D721Med (cell line): ENCODE measurements at regions not wholly inside any gene's neighbourhood (a gene's known extent, or its start where the extent isn't known, plus 50 kb on each side); places are given as distances from the start of the nearest gene placed in this dataset.
A peak's percentile ranks its signal among the peaks of the same experiment; 100 is the strongest.

Experiments used
- DNase-seq: peaks from one replicate; pipeline ENCODE4 v3.0.0; 2011; ENCODE audit warnings: low spot score; ENCODE audit not compliant: insufficient read length
- FAIRE-seq: peaks from 2 replicates; lab custom pipeline; 2011; peaks lifted over from hg19 to GRCh38; lab: Jason Lieb, UNC
- TF ChIP-seq, protein P1 (sequence below): IDR thresholded peaks from 2 replicates; pipeline ENCODE4 v1.5.1; 2012; ENCODE audit warnings: mild to moderate bottlenecking, control low read depth; ENCODE audit not compliant: insufficient read depth; ENCODE audit errors: missing control alignments

DNA sequence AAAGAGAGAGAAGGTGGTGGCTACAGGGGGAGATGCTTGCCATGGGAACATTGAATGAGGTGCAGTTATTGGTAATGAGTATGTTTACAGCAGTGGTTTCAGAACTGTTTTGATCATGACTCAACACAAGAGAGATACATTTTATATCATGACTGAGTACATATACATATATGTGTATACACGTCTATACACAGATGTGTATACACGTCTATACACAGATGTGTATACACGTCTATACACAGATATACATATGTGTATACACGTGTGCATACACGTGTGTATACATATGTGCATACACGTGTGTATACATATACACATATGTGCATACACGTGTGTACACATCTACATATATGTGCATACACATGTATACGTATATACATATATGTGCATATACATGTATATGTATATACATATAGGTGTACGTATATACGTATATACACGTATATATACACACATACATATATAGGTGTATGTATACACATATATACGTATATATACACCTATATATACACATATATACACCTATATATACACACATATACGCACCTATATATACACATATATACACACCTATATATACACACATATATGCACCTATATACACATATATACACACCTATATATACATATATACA, 518.5 kb downstream of the TSN start:
- TF ChIP-seq, protein P1, sequence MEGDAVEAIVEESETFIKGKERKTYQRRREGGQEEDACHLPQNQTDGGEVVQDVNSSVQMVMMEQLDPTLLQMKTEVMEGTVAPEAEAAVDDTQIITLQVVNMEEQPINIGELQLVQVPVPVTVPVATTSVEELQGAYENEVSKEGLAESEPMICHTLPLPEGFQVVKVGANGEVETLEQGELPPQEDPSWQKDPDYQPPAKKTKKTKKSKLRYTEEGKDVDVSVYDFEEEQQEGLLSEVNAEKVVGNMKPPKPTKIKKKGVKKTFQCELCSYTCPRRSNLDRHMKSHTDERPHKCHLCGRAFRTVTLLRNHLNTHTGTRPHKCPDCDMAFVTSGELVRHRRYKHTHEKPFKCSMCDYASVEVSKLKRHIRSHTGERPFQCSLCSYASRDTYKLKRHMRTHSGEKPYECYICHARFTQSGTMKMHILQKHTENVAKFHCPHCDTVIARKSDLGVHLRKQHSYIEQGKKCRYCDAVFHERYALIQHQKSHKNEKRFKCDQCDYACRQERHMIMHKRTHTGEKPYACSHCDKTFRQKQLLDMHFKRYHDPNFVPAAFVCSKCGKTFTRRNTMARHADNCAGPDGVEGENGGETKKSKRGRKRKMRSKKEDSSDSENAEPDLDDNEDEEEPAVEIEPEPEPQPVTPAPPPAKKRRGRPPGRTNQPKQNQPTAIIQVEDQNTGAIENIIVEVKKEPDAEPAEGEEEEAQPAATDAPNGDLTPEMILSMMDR = no peak
- no peak for DNase-seq
- FAIRE-seq = peak; percentile 46

DNA sequence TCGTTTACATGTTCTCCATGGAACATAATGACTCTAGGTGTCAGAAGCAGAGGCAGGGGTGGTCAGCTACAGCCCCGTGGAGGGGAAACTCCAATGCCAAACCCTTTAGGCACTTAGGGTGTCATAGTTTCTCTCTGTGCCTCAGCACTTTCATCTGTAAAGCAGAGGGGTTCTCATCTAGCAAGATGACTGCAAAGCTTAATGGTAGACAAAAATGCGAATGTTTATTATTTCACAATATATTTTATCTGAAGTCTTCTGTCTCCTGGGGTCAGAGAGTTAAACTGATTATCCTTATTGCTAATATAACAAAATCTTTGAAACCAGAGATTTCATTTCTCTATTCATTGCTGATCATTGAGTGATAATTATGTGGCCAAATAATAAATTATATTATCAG, 522.5 kb downstream of the TSN start:
- FAIRE-seq = no peak

DNA sequence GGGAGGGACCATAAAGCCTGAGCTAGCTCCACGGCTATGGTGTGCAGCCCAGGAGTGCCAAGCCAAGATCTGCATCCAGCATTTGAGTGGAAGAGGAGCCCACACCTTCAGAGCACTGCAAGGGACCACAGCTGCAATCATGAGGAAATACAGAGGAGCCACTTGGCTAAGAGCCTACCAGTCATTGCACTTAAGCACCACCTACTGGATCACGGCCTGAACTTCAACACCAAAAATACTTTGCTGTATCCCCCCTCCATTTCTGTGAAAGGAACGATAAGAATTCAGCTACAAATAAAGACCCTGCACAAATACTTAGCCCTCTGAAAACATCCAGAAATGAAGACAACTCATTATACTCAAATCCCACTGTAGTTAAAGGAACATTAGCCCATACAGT, 545.3 kb downstream of the TSN start:
- FAIRE-seq (no peak), DNase-seq (no peak)
- TF ChIP-seq, protein P1 = no peak

More for the DNA sequence above, 522.5 kb downstream of the TSN start:
- DNase-seq = no peak
- TF ChIP-seq, protein P1 = no peak

DNA sequence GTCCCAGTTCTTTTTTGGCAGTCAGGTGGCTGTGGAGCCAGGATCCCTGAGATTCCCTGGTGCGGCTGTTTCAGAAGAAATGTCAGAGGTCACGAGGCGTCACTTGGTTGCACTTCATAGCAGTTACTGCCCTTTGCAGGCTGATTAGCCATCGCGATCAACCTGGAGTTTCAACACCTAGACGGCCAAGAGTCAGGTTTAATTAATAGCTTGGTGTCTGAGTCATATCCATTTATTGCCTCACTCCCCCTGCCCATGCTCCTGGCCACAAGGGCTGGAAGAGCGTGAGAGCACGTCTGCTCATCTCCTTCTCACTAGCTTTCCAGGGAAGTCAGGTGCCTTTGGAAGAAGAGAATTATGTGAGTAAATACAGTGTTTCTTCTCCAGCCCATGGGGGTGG, 552.3 kb downstream of the TSN start:
- TF ChIP-seq, protein P1 = no peak
- DNase-seq (no peak), FAIRE-seq (no peak)

DNA sequence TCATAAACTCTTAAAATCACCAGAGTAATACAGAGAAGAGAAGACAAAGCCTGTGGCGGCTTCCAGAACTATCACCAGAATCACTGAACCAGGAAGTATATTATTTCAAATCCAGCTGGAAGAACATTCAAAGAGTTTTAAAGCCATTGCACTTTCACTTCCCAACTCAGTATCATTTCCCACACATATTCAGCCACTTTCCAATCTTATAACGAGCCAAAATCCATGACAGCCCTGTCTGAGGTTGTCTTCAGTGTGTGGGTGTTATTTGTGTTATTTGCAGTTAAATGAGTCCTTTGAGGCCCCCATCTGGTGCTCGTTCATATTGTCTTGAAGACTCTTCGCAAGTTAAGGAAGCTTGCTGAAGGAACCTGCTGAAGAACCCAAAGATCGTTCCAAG, 559.9 kb downstream of the TSN start:
- FAIRE-seq = no peak
- TF ChIP-seq, protein P1 = no peak
- no peak for DNase-seq

DNA sequence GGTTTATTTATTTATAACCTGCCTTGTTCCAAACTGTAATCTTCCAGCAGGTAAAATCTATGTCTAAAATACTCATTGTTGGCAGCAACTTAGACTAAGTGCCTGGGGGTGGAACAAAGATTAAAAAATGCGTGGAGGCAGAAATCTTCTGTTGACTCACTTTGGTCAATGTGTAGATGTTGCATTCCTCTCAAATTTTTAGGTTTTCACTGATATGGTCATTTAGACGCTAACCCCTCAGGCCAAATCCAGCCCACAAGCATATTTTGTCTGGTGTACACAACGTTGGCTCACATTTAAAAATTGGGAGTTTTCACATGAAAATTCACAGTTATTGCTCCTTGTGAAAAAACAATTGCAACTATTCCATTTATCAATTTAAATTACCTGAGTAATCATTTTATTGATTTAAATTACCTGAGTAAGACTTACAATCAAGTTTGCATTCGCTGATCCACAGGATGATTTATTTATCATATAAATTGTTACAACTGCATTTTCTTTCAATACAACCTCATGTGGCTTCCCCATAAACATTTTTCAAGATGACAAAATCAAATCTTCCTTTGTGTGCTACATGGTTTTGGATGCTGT, 564.2 kb downstream of the TSN start:
- TF ChIP-seq, protein P1 = no peak
- FAIRE-seq (no peak), DNase-seq (no peak)

DNA sequence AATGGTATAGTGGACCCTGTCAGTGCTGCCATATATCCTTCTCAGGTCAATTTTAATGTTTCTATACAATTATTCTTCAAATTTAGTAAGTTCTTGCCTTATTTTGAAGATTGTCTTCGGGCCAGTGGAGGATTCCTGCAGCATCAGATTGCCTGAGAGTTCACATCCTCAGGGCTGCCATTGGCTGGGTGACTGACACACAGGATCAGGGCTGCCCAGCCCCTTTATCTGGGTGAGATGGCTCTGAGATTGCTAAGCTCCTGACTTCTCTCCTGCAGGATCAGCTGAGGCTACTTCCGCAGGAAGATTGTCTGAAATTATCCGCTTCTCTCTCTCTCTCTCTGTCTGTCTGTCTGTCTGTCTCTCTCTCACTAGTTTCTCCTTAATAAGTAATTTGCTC, 567.4 kb downstream of the TSN start:
- TF ChIP-seq, protein P1 = no peak
- no peak for FAIRE-seq
- no peak for DNase-seq
